Duodenal mucosa (tissue), 2 donors: ENCODE measurements at regions not wholly inside any gene's neighbourhood (a gene's known extent, or its start where the extent isn't known, plus 50 kb on each side); places are given as distances from the start of the nearest gene placed in this dataset.

Source experiments
- H3K27ac ChIP-seq: one replicate; pipeline ENCODE4 v1.7.0; 2013; ENCODE audit warnings: low read depth, low read length
- H3K27me3 ChIP-seq, 2 donors: one replicate each; pipeline ENCODE4 v1.7.0; 2013; ENCODE audit warnings: low read length in 2 of 2, control low read depth in 1 of 2; ENCODE audit not compliant: insufficient read depth in 2 of 2, control insufficient read depth in 1 of 2
- H3K36me3 ChIP-seq, 2 donors: one replicate each; pipeline ENCODE4 v1.7.0; 2013; ENCODE audit warnings: low read length in 2 of 2, control low read depth in 1 of 2; ENCODE audit not compliant: insufficient read depth in 2 of 2, control insufficient read depth in 1 of 2
- H3K4me1 ChIP-seq, 2 donors: one replicate each; pipeline ENCODE4 v1.7.0; 2013; ENCODE audit warnings: low read length in 2 of 2, control low read depth in 1 of 2; ENCODE audit not compliant: insufficient read depth in 2 of 2, control insufficient read depth in 1 of 2
- H3K4me3 ChIP-seq, 2 donors: one replicate each; pipeline ENCODE4 v1.7.0; 2013; ENCODE audit warnings: low read length in 2 of 2, low read depth in 1 of 2
- H3K9ac ChIP-seq, 2 donors: one replicate each; pipeline ENCODE4 v1.7.0; 2013; ENCODE audit warnings: low read length in 2 of 2, low read depth in 1 of 2
- H3K9me3 ChIP-seq, 2 donors: one replicate each; pipeline ENCODE4 v1.7.0; 2013; ENCODE audit warnings: low read length in 2 of 2, control low read depth in 1 of 2; ENCODE audit not compliant: control insufficient read depth in 1 of 2

DNA sequence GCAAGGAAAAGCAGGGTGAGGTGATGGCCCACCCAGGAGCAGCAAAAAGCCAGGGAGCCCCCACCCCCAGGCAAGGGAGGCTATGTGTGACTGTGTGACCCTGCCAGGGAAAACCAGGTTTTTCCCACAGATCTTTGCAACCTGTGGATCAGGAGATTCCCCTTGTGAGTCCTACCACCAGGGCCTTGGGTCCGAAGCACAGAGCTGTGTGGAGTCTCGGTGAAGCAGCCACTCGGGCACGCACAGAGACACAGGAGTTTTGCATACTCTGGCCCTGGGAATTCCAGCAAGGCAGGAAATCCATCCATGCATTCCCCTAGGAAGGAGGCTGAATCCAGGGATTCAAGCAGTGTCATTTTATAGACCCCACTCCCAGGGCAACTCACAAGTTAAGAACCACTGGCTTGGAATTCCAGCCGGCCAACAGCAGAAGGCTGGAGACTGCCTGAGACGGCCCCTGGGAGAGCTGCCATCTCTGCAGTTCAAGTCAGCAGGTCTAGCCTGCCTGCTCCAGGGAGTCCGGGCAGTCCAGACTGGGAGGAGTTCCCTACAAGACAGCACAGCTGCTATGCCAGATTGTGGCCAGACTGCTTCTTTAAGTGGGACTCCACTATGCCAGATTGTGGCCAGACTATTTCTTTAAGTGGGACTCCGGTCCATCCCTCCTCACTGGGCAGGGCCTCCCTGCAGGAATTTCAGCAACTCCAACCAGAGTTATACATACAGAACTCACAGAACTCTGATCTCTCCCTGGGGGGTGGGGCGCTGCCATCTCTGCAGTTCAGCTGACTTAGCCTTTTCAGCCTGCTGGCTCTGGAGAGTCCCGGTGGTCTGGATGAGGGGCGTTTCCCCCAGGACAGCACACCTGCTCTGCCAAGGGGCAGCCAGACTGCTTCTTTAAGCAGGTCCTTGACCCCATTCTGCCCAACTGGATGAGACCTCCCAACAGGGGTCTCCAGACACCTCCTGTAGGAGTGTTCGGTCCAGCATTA, 85.1 kb upstream of the ADAD1 start:
- Histone ChIP-seq H3K27me3 (no peaks in the 10 kb centered on the region), H3K4me3 (no peak overlapping the region), H3K27ac (no peak overlapping the region), H3K4me1 (no peaks in the 10 kb centered on the region), H3K9me3 (no peaks in the 10 kb centered on the region), H3K9ac (no peak overlapping the region), H3K36me3 (peaks cover 0 to 32% of the 10 kb centered on the region in 2 donors)

DNA sequence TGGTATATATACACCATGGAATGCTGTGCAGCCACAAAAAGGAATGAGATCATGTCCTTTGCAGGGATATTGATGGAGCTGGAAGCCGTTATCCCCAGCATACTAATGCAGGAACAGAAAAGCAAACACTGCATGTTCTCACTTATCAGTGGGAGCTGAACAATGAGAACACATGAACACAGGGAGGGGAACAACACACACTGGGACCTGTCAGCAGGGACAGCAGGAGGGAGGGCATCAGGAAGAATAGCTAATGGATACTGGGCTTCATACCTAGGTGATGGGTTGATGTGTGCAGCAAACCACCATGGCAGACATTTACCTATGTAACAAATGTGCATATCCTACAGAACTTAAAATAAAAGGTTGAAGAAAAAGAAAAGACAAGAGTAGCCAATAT, 81.1 kb upstream of the ADAD1 start:
- Histone ChIP-seq H3K4me3 (no peak overlapping the region), H3K27ac (no peak overlapping the region), H3K9ac (no peak overlapping the region), H3K4me1 (no peaks in the 10 kb centered on the region), H3K27me3 (no peaks in the 10 kb centered on the region), H3K36me3 (peaks cover 0 to 27% of the 10 kb centered on the region in 2 donors), H3K9me3 (no peaks in the 10 kb centered on the region)

- Histone ChIP-seq H3K36me3 (peaks cover 3 to 20% of the 10 kb centered on the region in 2 donors), H3K4me3 (no peak overlapping the region)
These were observed 78.0 kb upstream of the ADAD1 start for GRCh38 chr4:122300776-122301175.

GRCh38 chr4:122305853-122306252, 73.0 kb upstream of the ADAD1 start:
- Histone ChIP-seq H3K9ac (no peak overlapping the region), H3K9me3 (no peaks in the 10 kb centered on the region), H3K36me3 (peaks cover 12 to 45% of the 10 kb centered on the region in 2 donors)

More at GRCh38 chr4:122300776-122301175, 78.0 kb upstream of the ADAD1 start:
- Histone ChIP-seq H3K27ac (no peak overlapping the region), H3K27me3 (no peaks in the 10 kb centered on the region), H3K9ac (no peak overlapping the region), H3K4me1 (no peaks in the 10 kb centered on the region), H3K9me3 (no peaks in the 10 kb centered on the region)

DNA sequence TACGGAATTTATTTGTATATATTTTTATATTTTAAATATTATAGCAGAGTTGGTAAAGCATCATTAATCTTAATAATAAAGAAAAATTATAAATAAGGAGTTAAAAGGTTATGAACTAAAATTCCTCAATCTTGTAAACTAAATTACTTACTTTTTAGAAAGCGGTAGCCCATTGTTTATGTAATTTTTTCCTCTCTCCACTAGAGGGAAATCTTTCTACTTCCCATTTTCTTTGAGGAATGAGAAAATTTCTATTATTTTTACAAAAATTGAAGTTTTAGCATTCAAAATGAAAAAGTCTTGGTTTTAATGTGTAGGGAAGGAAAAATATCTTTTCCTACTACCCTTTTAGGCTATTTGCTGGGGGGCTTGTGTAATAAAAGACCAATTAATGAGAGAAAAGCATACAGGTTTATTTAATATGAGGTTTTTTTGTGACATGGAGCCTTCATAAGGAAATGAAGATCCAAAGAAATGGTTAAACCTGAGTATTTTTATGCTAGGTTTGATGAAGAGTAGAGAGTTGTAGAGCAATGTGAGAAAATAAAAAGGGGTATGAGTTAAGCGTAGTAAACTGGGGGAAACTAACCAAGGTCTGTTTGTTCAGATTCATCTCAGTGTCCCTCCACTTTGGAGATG, 68.7 kb upstream of the ADAD1 start:
- peaks cover 13 to 38% of the 10 kb centered on the region in 2 donors for H3K36me3 ChIP-seq
- no peaks in the 10 kb centered on the region for H3K9me3 ChIP-seq
- H3K4me3 ChIP-seq: no peak overlapping the region
- H3K27me3 ChIP-seq: no peaks in the 10 kb centered on the region
- H3K27ac ChIP-seq: no peak overlapping the region
- no peaks in the 10 kb centered on the region for H3K4me1 ChIP-seq
- no peak overlapping the region for H3K9ac ChIP-seq

More at GRCh38 chr4:122305853-122306252, 73.0 kb upstream of the ADAD1 start:
- no peaks in the 10 kb centered on the region for H3K27me3 ChIP-seq
- no peak overlapping the region for H3K4me3 ChIP-seq
- no peaks in the 10 kb centered on the region for H3K4me1 ChIP-seq
- no peak overlapping the region for H3K27ac ChIP-seq

GRCh38 chr4:122313006-122313646, 65.7 kb upstream of the ADAD1 start:
- no peak overlapping the region for H3K27ac ChIP-seq
- no peak overlapping the region for H3K4me3 ChIP-seq

DNA sequence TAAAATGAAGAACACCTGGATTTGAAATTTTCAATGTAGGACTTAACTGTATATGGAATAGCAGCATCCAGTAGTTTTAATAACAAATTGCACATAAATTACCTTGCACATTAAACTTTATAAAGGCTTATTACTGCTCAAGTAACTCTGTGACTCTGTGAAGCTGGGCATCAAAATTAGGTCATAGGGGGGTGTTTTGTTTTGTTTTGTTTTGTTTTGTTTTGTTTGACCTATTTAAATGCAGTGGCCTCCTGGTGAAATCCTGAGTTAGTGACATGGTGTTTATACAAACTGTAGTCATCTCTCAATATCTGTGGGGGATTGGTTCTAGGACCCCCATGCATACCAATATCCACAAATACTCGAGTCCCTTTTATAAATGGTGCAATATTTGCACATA, 51.9 kb upstream of the ADAD1 start:
- Histone ChIP-seq H3K4me3 (no peak overlapping the region), H3K9me3 (no peaks in the 10 kb centered on the region), H3K27me3 (no peaks in the 10 kb centered on the region), H3K4me1 (no peaks in the 10 kb centered on the region), H3K36me3 (peaks cover 17 to 20% of the 10 kb centered on the region in 2 donors), H3K9ac (no peak overlapping the region), H3K27ac (no peak overlapping the region)

More at GRCh38 chr4:122313006-122313646, 65.7 kb upstream of the ADAD1 start:
- Histone ChIP-seq H3K36me3 (peaks cover 18 to 47% of the 10 kb centered on the region in 2 donors), H3K4me1 (no peaks in the 10 kb centered on the region), H3K9me3 (no peaks in the 10 kb centered on the region), H3K27me3 (no peaks in the 10 kb centered on the region), H3K9ac (no peak overlapping the region)

- no peak overlapping the region for H3K27ac ChIP-seq
- no peak overlapping the region for H3K9ac ChIP-seq
- H3K9me3 ChIP-seq: no peaks in the 10 kb centered on the region
- no peaks in the 10 kb centered on the region for H3K4me1 ChIP-seq
- H3K4me3 ChIP-seq: no peak overlapping the region
- H3K36me3 ChIP-seq: peaks cover 14 to 20% of the 10 kb centered on the region in 2 donors
- H3K27me3 ChIP-seq: no peaks in the 10 kb centered on the region
These were observed 49.9 kb upstream of the ADAD1 start for GRCh38 chr4:122328893-122329292.
